ENCODE measurements at regions not wholly inside any gene's neighbourhood (a gene's known extent, or its start where the extent isn't known, plus 50 kb on each side); places are given as distances from the start of the nearest gene placed in this dataset.
A peak's percentile ranks its signal among the peaks of the same experiment; 100 is the strongest.

DNA sequence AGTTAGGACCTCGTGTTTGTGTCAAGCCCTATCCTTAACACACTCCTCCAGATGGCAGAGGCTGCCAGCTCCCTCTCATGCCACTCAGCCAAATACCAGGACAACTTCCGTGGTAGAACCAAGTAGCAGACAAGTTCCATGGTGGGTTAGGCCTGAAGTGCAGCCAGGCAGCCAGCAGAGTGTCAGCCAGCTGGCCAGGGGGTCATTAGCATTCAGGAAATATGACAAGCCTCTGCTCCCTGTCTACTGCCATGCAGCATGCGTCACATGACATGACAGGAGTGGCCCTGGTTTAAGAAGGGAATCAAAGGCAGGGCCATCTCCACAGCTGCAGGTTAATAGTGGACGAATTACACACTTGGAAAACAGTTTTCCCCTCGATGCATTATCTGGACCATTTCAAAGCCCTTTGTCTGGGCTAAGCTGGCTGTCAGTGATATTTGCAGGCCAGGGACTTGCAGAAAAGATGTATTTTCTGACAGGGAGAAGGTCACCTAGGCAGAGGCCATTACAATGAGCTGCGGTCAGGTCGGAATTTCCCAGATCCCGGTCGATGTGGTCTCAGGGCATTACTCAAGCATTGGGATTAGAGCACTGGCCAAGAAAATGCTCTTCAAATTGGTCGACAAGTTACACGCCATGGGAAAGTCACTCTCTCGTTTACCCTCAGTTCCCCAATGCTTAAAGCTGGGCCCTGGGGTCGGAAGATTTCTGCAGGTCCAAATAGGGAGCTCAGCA, 461.7 kb upstream of the CADM1 start:
- H3K9me3 ChIP-seq (ENCODE audit: control insufficient read depth, insufficient read depth, low read length): no peaks in the 10 kb centered on the region
- peaks cover 5% of the 10 kb centered on the region for H3K27me3 ChIP-seq (ENCODE audit: control insufficient read depth, insufficient read depth, low read length)
- POLR2A ChIA-PET: interaction anchor here (0.6 kb wide), 1 partner anchor 12 kb away, joined by 4 read pairs; no protein-coding TSS in a partner anchor
- CTCF ChIA-PET: no interaction called here
- DNase-seq (ENCODE audit: low read depth, low spot score): no peak
- TF ChIP-seq, protein P1, sequence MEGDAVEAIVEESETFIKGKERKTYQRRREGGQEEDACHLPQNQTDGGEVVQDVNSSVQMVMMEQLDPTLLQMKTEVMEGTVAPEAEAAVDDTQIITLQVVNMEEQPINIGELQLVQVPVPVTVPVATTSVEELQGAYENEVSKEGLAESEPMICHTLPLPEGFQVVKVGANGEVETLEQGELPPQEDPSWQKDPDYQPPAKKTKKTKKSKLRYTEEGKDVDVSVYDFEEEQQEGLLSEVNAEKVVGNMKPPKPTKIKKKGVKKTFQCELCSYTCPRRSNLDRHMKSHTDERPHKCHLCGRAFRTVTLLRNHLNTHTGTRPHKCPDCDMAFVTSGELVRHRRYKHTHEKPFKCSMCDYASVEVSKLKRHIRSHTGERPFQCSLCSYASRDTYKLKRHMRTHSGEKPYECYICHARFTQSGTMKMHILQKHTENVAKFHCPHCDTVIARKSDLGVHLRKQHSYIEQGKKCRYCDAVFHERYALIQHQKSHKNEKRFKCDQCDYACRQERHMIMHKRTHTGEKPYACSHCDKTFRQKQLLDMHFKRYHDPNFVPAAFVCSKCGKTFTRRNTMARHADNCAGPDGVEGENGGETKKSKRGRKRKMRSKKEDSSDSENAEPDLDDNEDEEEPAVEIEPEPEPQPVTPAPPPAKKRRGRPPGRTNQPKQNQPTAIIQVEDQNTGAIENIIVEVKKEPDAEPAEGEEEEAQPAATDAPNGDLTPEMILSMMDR (IDR thresholded peaks at IDR 0.05; ENCODE audit: low read depth, low read length): no peak
- H3K27ac ChIP-seq (ENCODE audit: low read depth, low read length): no peak overlapping the region
- no peak overlapping the region for H3K4me3 ChIP-seq (ENCODE audit: low read depth, low read length)

DNA sequence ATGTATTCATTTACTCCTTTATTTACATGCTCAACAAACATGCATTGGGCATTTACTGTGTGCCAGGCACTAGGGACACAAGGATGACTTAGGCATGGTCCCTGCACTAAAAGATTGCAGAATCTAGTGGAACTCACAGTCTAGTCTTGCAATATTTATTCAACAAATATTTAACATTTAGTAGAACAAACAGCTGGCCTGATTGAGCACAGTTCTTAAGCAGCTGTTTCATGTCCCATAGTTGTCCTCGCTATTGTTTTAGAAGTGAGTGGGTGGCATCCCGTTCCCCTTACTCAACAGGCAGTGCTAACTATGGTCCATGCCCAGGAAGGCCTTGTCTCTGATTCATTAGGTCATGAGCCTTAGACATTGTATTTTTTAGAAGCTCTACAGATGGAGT, 459.9 kb upstream of the CADM1 start:
- peak; percentile 16 for DNase-seq (ENCODE audit: low read depth, low spot score)
- Histone ChIP-seq H3K4me3 (ENCODE audit: low read depth, low read length) (no peak overlapping the region), H3K27ac (ENCODE audit: low read depth, low read length) (no peak overlapping the region), H3K9me3 (ENCODE audit: control insufficient read depth, insufficient read depth, low read length) (no peaks in the 10 kb centered on the region), H3K27me3 (ENCODE audit: control insufficient read depth, insufficient read depth, low read length) (peaks cover 11% of the 10 kb centered on the region)
- POLR2A ChIA-PET: interaction anchor here (0.6 to 1.5 kb wide), 3 partner anchors 25 to 448 kb away, joined by 3 to 10 read pairs (median 5); no protein-coding TSS in a partner anchor
- TF ChIP-seq, protein P1 (IDR thresholded peaks at IDR 0.05; ENCODE audit: low read depth, low read length): no peak
- CTCF ChIA-PET: interaction anchor here (1.0 kb wide), 1 partner anchor 26 kb away, joined by 3 read pairs; no protein-coding TSS in a partner anchor

DNA sequence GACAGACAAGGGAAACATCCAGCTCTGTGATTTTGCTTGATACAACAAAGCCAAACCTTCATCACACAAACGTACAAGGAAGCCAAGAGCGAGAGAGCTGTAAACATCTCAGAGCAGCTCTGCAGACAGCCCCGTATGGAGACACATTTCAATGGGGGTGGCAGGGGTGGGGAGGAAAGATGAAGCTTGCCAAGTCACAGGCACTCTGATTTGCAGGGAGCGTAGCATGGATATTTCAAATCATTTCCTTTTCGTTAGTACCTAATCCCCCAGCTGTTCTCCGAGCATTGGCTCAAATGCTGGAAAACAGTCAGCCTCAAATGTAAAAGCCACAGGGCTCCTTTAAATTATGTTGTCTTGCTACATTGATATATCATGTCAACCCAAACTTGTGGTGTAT, 458.9 kb upstream of the CADM1 start:
- no peak overlapping the region for H3K27ac ChIP-seq (ENCODE audit: low read depth, low read length)
- CTCF ChIA-PET: interaction anchor here (1.0 kb wide), 1 partner anchor 27 kb away, joined by 3 read pairs; no protein-coding TSS in a partner anchor
- no peak overlapping the region for H3K4me3 ChIP-seq (ENCODE audit: low read depth, low read length)
- POLR2A ChIA-PET: interaction anchor here (1.5 kb wide), 1 partner anchor 24 kb away, joined by 5 read pairs; no protein-coding TSS in a partner anchor
- no peak for DNase-seq (ENCODE audit: low read depth, low spot score)
- no peaks in the 10 kb centered on the region; the same call in 1 of the 2 replicates for H3K9me3 ChIP-seq (ENCODE audit: control insufficient read depth, insufficient read depth, low read length)
- H3K27me3 ChIP-seq (ENCODE audit: control insufficient read depth, insufficient read depth, low read length): peaks cover 13% of the 10 kb centered on the region
- TF ChIP-seq, protein P1 (IDR thresholded peaks at IDR 0.05; ENCODE audit: low read depth, low read length): no peak

DNA sequence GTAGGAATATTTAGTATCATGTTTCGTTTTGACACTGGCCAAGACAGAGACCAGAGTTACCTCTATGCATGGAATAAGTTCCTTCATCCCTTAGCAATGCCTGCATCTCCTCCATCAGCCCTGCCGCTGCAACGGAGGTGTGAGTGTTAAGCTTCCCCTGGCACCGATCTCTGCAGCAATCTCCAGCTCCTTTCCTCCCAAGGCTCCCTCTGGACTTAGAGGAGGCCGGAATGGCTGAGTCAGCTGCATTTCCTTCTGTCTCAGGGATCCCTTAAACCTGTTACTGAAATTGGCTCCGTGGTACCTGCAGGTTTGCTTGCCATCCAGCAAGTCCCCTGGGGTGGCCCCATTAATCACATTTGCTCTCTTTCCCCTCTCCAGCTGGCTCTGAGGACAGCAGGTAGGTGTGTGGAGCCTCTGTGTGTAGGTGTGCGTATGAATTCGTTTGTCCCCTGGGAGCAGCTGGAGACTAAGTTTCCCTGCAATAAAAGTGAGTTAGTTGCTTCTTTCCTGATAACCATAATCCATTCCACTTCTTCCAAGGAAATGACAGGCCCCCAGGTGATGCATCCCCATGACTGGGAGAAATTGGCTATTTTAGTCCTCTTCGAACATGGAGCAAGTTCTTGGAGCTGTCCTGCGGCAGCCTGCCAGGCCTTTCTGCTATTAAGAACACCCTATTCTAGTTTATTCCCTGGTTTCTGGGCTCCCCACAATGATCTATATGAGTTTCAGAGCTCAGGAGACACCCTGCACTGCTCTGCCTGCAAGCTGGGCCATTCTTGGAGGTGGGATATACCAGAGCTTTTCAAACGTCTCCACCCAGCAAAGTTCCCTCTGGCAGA, 457.2 kb upstream of the CADM1 start:
- CTCF ChIA-PET: interaction anchor here (0.6 to 1.3 kb wide), 3 partner anchors 28 to 627 kb away, joined by 3 to 6 read pairs (median 4); no protein-coding TSS in a partner anchor
- Histone ChIP-seq H3K27me3 (ENCODE audit: control insufficient read depth, insufficient read depth, low read length) (peaks cover 13% of the 10 kb centered on the region), H3K9me3 (ENCODE audit: control insufficient read depth, insufficient read depth, low read length) (no peaks in the 10 kb centered on the region; the same call in 1 of the 2 replicates), H3K27ac (ENCODE audit: low read depth, low read length) (no peak overlapping the region), H3K4me3 (ENCODE audit: low read depth, low read length) (no peak overlapping the region)
- TF ChIP-seq, protein P1 (IDR thresholded peaks at IDR 0.05; ENCODE audit: low read depth, low read length): no peak
- no peak for DNase-seq (ENCODE audit: low read depth, low spot score)
- POLR2A ChIA-PET: no interaction called here
